Left ventricle myocardium inferior (tissue), 1 donor: ENCODE measurements at regions not wholly inside any gene's neighbourhood (a gene's known extent, or its start where the extent isn't known, plus 50 kb on each side); places are given as distances from the start of the nearest gene placed in this dataset.
A peak's percentile ranks its signal among the peaks of the same experiment; 100 is the strongest.
"Not testable (repeated sequence)": the region's sequence is repeated elsewhere in the genome, so short reads cannot be mapped to it uniquely, and the experiment has no call there.

Source experiments
- DNase-seq: peaks from one replicate; pipeline ENCODE4 v3.0.0-alpha.2; 2020
- H3K27ac ChIP-seq: fragments of 200-600 bp; replicated peaks from 2 replicates; pipeline ENCODE4 v1.8.0; 2021
- H3K27me3 ChIP-seq: fragments of 200-600 bp; 2 replicates; pipeline ENCODE4 v1.8.0; 2021; ENCODE audit warnings: low read depth
- H3K36me3 ChIP-seq: fragments of 200-600 bp; 2 replicates; pipeline ENCODE4 v1.8.0; 2021
- H3K4me1 ChIP-seq: fragments of 200-600 bp; 2 replicates; pipeline ENCODE4 v1.8.0; 2021
- H3K4me3 ChIP-seq: fragments of 200-600 bp; 2 replicates; pipeline ENCODE4 v1.8.0; 2021; ENCODE audit warnings: mild to moderate bottlenecking, moderate library complexity
- H3K9me3 ChIP-seq: fragments of 200-600 bp; replicated peaks from 2 replicates; pipeline ENCODE4 v1.8.0; 2021
- intact Hi-C: fragments of 100-400 bp; cut with micrococcal nuclease; formaldehyde crosslinking; loops from one replicate; pipeline ENCODE4 v1.11.0; 2022
- TF ChIP-seq, protein P1 (sequence below): fragments of 200-600 bp; IDR thresholded peaks from 2 replicates; pipeline ENCODE4 v1.8.0; 2021; ENCODE audit warnings: antibody characterized with exemption, mild to moderate bottlenecking, borderline replicate concordance
- donor health status: DM: no; HTN: yes; CAD: no; lungs with severe emphysema.

DNA sequence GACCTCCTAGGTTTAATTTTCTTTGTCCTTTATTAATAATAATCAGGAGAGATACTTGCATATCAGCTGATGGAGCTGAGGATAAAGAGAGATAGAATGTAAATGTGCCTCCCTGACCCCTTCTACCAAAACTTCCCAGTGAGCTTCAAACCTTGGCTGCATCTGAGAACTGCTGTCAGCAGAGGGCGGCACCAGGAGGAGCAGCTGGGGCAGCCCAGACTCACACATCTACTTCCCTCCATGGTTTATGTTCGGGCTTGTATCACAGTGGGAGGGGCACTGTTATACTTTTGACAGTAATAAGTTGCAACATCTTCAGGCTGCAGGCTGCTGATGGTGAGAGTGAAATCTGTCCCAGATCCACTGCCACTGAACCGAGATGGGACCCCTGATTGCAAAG is 521.7 kb downstream of the RPIA start:
- TF ChIP-seq, protein P1, sequence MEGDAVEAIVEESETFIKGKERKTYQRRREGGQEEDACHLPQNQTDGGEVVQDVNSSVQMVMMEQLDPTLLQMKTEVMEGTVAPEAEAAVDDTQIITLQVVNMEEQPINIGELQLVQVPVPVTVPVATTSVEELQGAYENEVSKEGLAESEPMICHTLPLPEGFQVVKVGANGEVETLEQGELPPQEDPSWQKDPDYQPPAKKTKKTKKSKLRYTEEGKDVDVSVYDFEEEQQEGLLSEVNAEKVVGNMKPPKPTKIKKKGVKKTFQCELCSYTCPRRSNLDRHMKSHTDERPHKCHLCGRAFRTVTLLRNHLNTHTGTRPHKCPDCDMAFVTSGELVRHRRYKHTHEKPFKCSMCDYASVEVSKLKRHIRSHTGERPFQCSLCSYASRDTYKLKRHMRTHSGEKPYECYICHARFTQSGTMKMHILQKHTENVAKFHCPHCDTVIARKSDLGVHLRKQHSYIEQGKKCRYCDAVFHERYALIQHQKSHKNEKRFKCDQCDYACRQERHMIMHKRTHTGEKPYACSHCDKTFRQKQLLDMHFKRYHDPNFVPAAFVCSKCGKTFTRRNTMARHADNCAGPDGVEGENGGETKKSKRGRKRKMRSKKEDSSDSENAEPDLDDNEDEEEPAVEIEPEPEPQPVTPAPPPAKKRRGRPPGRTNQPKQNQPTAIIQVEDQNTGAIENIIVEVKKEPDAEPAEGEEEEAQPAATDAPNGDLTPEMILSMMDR = peak; percentile 15
- H3K4me3 ChIP-seq, intact Hi-C loops, H3K36me3 ChIP-seq, H3K4me1 ChIP-seq, H3K27ac ChIP-seq: not testable (repeated sequence)
- Histone ChIP-seq H3K27me3 (peaks cover 14% of the 10 kb centered on the region), H3K9me3 (peaks cover 15% of the 10 kb centered on the region)
- peak; percentile 23 for DNase-seq

DNA sequence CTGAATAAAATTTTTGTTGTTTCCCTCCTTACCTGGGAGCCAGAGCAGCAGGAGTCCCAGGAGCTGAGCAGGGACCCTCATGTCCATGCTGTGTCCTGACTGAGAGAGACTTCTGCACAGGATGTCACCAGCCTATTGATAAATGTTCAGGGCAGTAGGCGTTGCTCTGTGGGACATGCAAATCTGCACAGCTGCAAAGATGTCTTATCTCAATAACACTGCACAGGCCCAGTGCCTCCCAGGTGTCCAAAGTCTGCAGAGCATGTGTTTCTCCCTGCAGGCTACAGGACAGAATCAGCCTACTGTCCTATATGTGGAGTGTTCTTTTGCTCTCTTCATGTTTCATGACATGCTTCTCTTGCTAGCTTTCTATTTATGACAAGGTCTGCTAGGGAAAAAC is 522.3 kb downstream of the RPIA start:
- peaks cover 14% of the 10 kb centered on the region for H3K27me3 ChIP-seq
- intact Hi-C loops, DNase-seq, H3K4me1 ChIP-seq, H3K36me3 ChIP-seq, H3K4me3 ChIP-seq, H3K27ac ChIP-seq: not testable (repeated sequence)
- peaks cover 15% of the 10 kb centered on the region for H3K9me3 ChIP-seq

DNA sequence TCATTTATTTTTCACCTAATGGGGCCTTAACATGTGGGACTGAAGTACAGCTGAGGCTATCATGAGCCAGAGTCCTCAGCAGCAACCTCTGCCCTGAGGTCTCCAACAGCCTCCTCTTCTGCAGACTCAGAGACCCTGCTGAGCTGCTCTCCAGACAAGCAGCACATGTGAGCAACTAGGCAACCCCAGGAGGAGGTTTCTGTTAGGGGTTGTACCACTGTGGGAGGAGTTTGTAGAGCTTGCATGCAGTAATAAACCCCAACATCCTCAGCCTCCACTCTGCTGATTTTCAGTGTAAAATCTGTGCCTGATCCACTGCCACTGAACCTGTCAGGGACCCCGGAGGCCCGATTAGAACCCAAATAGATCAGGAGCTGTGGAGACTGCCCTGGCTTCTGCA is 530.0 kb downstream of the RPIA start:
- H3K27ac ChIP-seq, H3K4me1 ChIP-seq, H3K4me3 ChIP-seq, intact Hi-C loops, H3K9me3 ChIP-seq, DNase-seq, H3K27me3 ChIP-seq, H3K36me3 ChIP-seq: not testable (repeated sequence)

DNA sequence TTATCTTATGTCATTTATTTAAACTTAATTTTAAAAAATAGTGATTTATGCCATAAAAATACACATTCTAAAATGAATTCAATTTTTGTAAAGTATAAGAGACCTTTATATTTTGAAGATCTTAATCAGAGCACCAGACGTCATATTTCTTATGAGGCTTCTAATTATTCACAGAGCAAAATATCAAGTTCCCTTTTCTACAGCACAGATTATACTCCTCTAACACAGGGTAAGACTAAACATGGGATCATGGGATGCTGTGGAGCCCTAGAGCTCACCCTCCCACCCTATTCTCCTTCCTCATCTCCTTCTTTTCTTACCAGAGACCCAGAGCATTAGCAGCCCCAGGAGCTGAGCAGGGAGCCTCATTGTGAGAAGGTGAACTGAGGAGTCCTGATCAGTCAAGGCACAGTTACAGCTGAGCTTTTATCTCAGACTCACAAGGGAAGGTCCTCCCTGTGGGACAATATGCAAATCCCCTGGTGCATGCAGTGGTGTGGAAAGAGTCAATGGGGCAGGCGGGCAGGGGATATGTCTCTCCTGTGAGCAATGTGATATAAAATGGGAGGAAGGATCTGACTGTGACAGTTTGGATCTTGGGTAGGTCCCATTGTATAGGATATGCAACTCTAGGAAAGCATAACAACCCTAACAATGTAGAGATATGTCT is 530.7 kb downstream of the RPIA start:
- H3K27me3 ChIP-seq, DNase-seq, H3K27ac ChIP-seq, intact Hi-C loops, H3K36me3 ChIP-seq, H3K4me1 ChIP-seq, H3K9me3 ChIP-seq, H3K4me3 ChIP-seq: not testable (repeated sequence)

DNA sequence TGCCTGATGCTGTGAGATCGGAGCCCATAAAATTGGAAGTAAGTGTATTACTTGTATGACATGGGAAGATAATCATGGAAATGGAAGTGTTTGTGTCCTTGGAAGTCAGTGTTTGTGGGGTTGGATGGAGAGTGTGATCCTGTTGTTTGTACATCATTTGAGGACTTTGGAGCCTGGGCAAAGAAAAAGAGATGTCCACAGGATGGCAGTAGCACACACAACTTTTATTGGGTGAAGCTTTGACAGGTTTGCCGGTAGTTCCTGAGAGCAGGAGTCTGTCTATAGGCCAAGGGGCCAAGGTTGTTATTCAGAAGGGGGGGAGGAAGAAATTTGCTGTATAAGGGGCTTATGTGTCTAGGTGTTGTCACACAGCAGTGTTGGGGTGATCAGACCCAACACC is 533.3 kb downstream of the RPIA start:
- intact Hi-C loops, H3K27me3 ChIP-seq, H3K4me1 ChIP-seq, H3K27ac ChIP-seq, H3K9me3 ChIP-seq, H3K36me3 ChIP-seq, H3K4me3 ChIP-seq, DNase-seq: not testable (repeated sequence)

DNA sequence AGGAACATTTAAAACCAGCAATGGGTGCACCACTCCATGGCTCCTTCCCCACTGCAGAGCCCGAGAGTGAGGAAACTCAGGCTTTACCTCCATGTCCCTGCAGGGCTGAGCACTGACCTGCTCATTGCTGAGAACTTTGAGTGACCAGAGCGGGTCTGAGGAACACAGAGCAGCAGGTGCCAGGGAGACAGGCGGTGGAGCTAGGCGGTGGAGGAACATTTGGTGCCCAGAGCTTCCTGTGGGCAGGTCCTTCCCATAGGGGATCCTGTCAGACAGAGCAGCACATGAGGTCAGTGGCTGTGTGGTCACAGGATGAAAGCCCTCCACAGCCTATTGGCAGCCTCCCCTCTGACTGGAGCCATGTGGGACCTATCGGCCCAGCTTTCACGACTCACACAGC is 538.5 kb downstream of the RPIA start:
- H3K27me3 ChIP-seq, DNase-seq, H3K4me3 ChIP-seq, H3K4me1 ChIP-seq, intact Hi-C loops, H3K27ac ChIP-seq, H3K9me3 ChIP-seq, H3K36me3 ChIP-seq: not testable (repeated sequence)

DNA sequence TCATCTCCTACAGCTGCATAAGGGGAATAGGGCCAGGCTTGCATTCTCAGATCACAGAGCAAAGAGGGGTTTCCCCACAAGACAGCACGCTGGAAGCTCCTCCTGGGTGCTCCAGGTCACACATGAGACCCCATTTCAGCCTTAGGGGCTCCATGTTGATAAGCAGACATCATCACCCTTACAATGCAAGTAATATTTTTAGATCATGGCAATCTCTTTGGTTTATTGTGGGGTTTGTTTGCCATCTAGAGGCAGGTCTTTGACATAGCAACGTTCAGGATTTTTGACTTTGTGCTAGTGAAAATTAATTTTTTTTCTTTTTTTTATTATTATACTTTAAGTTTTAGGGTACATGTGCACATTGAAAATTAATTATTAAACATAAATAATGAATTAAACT is 539.8 kb downstream of the RPIA start:
- H3K27ac ChIP-seq, H3K4me3 ChIP-seq, DNase-seq, H3K27me3 ChIP-seq, intact Hi-C loops, H3K36me3 ChIP-seq, H3K4me1 ChIP-seq, H3K9me3 ChIP-seq: not testable (repeated sequence)
- TF ChIP-seq, protein P1 = peak; percentile 28

DNA sequence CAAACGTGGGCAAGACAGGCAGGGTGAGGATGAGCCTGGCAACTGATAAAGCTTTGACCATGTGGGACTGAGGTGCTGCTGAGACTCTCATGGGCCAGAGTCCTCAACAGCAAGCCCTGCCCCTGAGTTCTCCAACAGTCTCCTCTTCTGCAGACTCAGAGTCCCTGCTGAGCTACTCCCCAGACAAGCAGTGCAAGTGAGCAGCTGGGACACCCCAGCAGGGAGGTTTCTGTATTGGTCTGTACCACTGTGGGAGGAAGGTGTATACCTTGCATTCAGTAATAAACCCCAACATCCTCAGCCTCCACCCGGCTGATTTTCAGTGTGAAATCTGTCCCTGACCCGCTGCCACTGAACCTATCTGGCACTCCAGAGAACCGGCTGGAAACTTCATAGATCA is 542.5 kb downstream of the RPIA start:
- intact Hi-C loops, H3K4me1 ChIP-seq, H3K36me3 ChIP-seq, H3K9me3 ChIP-seq, H3K27me3 ChIP-seq, DNase-seq, H3K27ac ChIP-seq, H3K4me3 ChIP-seq: not testable (repeated sequence)

DNA sequence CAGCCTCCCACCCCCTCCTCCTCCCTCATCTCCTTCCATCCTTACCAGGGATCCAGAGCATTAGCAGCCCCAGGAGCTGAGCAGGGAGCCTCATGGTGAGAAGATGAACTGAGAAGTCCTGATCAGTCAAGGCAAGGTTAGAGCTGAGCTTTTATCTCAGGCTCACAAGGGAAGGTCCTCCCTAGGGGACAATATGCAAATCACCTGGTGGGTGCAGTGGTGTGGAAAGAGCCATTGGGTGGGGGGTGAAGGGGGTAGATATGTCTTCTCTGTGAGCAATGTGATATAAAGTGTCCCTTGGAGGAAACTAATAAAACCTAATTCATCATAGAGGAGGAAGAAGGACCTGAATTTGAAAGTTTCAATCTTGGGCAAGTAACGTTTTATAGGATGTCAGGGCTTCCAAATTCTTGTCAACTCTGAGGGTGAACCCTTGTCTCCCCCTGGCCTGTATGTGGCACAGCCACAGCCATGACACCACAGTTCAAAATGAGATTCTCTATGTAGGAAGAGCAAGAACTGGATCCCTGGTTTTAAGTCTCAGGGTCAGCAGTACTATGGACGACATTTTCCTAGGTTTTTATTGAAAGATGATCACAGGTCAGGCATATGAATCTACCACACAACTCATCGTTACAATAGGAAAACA is 543.5 kb downstream of the RPIA start:
- H3K9me3 ChIP-seq, intact Hi-C loops, H3K4me1 ChIP-seq, H3K27me3 ChIP-seq, H3K27ac ChIP-seq, H3K4me3 ChIP-seq, H3K36me3 ChIP-seq, DNase-seq: not testable (repeated sequence)

DNA sequence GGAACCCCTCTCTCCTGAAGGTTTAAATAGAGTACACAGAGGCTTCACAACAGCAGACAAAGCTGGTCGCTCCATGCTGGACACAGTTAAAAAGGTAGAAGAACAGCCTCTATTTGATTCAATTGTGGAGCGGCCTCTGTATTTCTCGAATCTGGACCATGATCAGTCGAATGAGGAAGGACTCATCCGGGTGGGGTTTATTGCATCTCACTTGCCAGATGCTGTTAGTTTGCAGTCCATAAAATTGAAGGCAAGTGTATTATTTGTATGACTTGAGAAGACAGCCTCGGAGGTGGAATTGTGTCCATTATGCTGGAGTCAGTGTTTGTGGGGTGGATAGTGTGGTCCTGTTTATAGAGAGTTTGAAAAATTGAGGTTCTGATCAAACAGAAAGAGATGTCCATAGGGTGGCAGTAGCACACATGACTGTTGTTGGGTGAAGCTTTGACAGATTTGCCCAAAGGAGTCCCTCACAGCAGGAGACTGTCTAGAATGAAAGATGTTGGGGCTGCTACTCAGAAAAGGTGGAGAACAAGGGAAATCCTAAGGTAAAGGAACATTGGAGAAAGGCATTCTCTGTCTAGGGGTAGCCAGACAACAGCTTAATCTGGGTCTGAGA is 545.5 kb downstream of the RPIA start:
- H3K36me3 ChIP-seq, intact Hi-C loops, H3K27me3 ChIP-seq, DNase-seq, H3K9me3 ChIP-seq, H3K4me1 ChIP-seq, H3K27ac ChIP-seq, H3K4me3 ChIP-seq: not testable (repeated sequence)

DNA sequence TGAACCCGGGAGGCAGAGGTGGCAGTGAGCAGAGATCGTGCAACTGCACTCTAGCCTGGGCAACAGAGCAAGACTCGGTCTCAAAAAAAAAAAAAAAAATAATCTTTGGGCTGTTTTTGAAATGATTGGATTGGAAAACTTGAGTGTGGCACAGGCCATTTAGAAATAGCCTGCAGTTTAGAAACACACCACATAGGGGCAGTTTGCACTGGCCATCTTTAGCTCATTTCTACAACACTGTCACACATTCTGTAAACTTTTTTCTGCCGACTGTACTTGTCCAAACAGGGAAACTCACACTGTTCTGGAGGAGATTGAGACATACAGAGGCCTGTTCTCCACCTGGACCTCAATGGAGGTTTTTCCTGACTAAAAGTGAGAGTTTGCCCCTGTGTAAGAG is 546.3 kb downstream of the RPIA start:
- H3K36me3 ChIP-seq, DNase-seq, H3K4me3 ChIP-seq, H3K4me1 ChIP-seq, H3K9me3 ChIP-seq, H3K27ac ChIP-seq, H3K27me3 ChIP-seq, intact Hi-C loops: not testable (repeated sequence)
